Osteoblast (primary cell): ENCODE measurements at regions not wholly inside any gene's neighbourhood (a gene's known extent, or its start where the extent isn't known, plus 50 kb on each side); places are given as distances from the start of the nearest gene placed in this dataset.

Experiments
- DNase-seq: peaks from one replicate; pipeline ENCODE4 v3.0.0; 2011; ENCODE audit warnings: low spot score, mixed read lengths; ENCODE audit not compliant: insufficient read length; ENCODE audit errors: missing footprints
- H2AFZ ChIP-seq: 2 replicates; pipeline ENCODE4 v1.6.0; 2011; ENCODE audit warnings: mild to moderate bottlenecking, low read length
- H3K27ac ChIP-seq: 2 replicates; pipeline ENCODE4 v1.5.1; 2011; ENCODE audit warnings: mild to moderate bottlenecking, low read depth, low read length, moderate library complexity
- H3K27me3 ChIP-seq: 2 replicates; pipeline ENCODE4 v1.6.0; 2012; ENCODE audit warnings: mild to moderate bottlenecking, control low read depth, inconsistent platforms, low read length, moderate library complexity; ENCODE audit not compliant: insufficient read depth
- H3K36me3 ChIP-seq: 2 replicates; pipeline ENCODE4 v1.5.1; 2011; ENCODE audit warnings: mild to moderate bottlenecking, low read length, control low read depth, moderate library complexity; ENCODE audit not compliant: insufficient read depth
- H3K4me1 ChIP-seq: 2 replicates; pipeline ENCODE4 v1.5.1; 2011; ENCODE audit warnings: mild to moderate bottlenecking, low read length, control low read depth, moderate library complexity; ENCODE audit not compliant: insufficient read depth
- H3K4me2 ChIP-seq: 2 replicates; pipeline ENCODE4 v1.6.0; 2011; ENCODE audit warnings: mild to moderate bottlenecking, low read length; ENCODE audit not compliant: insufficient read depth
- H3K4me3 ChIP-seq: fragments of 200-600 bp; sonication (generic); 3 replicates; pipeline ENCODE4 v1.5.1; 2012; ENCODE audit warnings: mild to moderate bottlenecking, low read length, inconsistent platforms; ENCODE audit not compliant: insufficient read depth
- H3K79me2 ChIP-seq: 2 replicates; pipeline ENCODE4 v1.6.0; 2012; ENCODE audit warnings: mild to moderate bottlenecking, low read length, control low read depth, inconsistent platforms; ENCODE audit not compliant: insufficient read depth
- H3K9me3 ChIP-seq: 2 replicates; pipeline ENCODE4 v1.5.1; 2011; ENCODE audit warnings: low read depth, low read length, control low read depth
- H4K20me1 ChIP-seq: 2 replicates; pipeline ENCODE4 v1.6.0; 2012; ENCODE audit warnings: mild to moderate bottlenecking, low read length, control low read depth; ENCODE audit not compliant: insufficient read depth
- TF ChIP-seq, protein P1 (sequence below): IDR thresholded peaks from 2 replicates; pipeline ENCODE4 v1.5.1; 2011; ENCODE audit warnings: mild to moderate bottlenecking, low read depth, low read length, moderate library complexity; ENCODE audit errors: extremely low read depth

DNA sequence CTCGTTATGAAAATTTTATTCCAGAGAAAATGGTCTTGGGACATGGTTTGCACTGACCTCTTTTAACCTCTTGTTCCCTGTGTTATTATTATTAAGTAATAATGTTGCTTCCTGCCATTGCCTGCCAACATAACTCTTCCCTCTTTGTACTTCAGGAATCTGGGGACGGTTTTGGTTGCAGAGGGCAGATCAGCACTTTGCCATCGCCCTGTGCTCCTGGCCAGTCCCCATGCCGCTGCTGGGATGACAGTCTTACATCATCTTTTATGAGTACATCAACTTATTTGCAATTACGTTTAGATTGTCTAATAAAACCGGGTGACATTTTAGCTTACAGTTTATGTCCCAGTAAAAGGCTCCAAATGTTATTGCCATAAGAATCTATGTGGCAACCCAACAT, 157.2 kb downstream of the CDH26 start:
- no peaks in the 10 kb centered on the region for H3K79me2 ChIP-seq
- H3K36me3 ChIP-seq: no peaks in the 10 kb centered on the region
- no peaks in the 10 kb centered on the region for H4K20me1 ChIP-seq
- no peaks in the 10 kb centered on the region for H3K27me3 ChIP-seq
- H3K4me1 ChIP-seq: no peaks in the 10 kb centered on the region
- H3K4me3 ChIP-seq: no peak overlapping the region
- TF ChIP-seq, protein P1, sequence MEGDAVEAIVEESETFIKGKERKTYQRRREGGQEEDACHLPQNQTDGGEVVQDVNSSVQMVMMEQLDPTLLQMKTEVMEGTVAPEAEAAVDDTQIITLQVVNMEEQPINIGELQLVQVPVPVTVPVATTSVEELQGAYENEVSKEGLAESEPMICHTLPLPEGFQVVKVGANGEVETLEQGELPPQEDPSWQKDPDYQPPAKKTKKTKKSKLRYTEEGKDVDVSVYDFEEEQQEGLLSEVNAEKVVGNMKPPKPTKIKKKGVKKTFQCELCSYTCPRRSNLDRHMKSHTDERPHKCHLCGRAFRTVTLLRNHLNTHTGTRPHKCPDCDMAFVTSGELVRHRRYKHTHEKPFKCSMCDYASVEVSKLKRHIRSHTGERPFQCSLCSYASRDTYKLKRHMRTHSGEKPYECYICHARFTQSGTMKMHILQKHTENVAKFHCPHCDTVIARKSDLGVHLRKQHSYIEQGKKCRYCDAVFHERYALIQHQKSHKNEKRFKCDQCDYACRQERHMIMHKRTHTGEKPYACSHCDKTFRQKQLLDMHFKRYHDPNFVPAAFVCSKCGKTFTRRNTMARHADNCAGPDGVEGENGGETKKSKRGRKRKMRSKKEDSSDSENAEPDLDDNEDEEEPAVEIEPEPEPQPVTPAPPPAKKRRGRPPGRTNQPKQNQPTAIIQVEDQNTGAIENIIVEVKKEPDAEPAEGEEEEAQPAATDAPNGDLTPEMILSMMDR: no peak
- H3K4me2 ChIP-seq: no peak overlapping the region
- DNase-seq: no peak
- H3K9me3 ChIP-seq: no peaks in the 10 kb centered on the region
- no peak overlapping the region for H2AFZ ChIP-seq
- no peak overlapping the region for H3K27ac ChIP-seq

DNA sequence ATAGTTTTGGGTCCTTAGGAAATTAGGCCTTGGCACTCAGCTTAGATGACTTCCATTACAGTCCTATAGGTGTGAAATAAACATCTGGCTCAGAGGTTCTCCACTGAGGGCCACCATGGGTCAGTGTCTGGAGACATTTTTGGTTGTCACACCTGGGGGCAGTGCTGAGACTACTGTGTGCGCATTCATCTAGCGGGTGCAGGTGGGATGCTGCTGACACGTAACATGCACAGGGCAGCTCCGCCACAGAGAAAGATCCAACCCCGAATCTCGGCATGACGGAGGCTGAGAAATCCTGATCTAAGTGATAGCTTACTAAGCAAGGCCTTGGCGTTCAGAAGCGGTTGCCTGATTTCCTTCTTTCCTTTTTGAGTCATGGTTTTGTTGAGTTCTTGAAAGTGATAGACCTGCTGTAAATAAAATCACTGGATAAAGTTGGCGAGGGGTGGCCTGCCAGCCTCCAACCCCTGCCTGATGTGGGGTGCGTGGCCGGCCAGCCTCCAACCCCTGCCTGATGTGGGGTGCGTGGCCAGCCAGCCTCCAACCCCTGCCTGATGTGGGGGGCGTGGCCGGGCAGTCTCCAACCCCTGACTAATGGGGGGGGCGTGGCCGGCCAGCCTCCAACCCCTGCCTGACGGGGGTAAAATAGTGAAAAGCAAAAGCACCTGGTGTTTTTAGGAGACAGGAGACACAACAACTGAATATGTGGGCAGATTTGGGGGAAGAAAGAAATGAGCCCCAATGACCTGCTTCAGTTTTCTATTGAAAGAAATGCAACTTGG, 158.1 kb downstream of the CDH26 start:
- TF ChIP-seq, protein P1: no peak
- Histone ChIP-seq H2AFZ (no peak overlapping the region), H3K36me3 (no peaks in the 10 kb centered on the region), H3K4me2 (peak overlapping the region; percentile 10), H3K27ac (no peak overlapping the region), H3K9me3 (no peaks in the 10 kb centered on the region), H3K4me1 (no peaks in the 10 kb centered on the region), H3K27me3 (no peaks in the 10 kb centered on the region), H3K79me2 (no peaks in the 10 kb centered on the region), H4K20me1 (no peaks in the 10 kb centered on the region), H3K4me3 (peak overlapping the region; percentile 33)
- no peak for DNase-seq

DNA sequence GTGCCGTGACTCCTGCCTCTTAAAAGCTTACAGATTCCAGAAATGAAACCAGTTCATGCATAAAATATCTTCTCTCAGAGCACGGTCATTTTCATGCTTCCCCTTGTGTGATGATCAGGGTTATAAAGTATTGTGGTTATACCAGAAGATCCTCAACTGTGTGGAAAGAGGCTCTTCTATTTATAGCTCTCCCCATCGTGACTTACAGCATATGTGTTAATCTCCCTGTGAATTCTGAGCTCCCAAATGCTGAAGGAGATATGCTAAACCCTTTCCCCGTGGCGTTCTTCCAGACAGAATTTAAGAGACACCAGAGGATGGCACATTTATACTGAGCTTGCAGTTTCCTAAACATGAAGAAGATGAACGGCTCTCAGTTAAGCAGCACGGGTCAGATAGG, 158.8 kb downstream of the CDH26 start:
- Histone ChIP-seq H2AFZ (no peak overlapping the region), H3K79me2 (no peaks in the 10 kb centered on the region), H3K27me3 (no peaks in the 10 kb centered on the region), H4K20me1 (no peaks in the 10 kb centered on the region), H3K27ac (no peak overlapping the region), H3K4me1 (no peaks in the 10 kb centered on the region), H3K4me3 (peak overlapping the region; percentile 33), H3K4me2 (peak overlapping the region; percentile 10), H3K36me3 (no peaks in the 10 kb centered on the region), H3K9me3 (no peaks in the 10 kb centered on the region)
- TF ChIP-seq, protein P1: no peak
- DNase-seq: peak; percentile 52

DNA sequence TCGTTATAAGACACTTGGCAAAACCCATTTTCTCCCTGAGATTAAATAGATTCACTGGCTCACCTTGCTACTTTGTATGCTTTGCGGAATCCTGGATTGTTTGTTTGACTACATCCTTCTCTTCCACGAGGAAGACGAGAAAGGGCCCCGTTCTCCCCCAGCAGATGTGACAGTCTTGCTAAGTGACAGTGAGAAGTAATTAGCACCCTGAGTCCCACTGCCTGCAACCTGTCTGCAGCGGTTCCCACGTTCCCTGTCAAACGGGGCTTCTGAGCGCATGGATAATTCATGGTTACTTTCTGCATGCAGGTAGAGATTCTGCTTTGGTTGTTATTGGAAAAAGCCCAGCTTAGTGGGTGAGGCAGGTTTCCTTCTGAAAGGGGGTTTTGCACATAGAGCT, 163.7 kb downstream of the CDH26 start:
- H3K36me3 ChIP-seq: no peaks in the 10 kb centered on the region
- H3K4me1 ChIP-seq: no peaks in the 10 kb centered on the region
- H3K27me3 ChIP-seq: no peaks in the 10 kb centered on the region
- no peak for DNase-seq
- H3K9me3 ChIP-seq: no peaks in the 10 kb centered on the region
- no peak overlapping the region for H3K4me3 ChIP-seq
- no peak overlapping the region for H3K4me2 ChIP-seq
- H3K27ac ChIP-seq: no peak overlapping the region
- no peak overlapping the region for H2AFZ ChIP-seq
- H4K20me1 ChIP-seq: no peaks in the 10 kb centered on the region
- no peaks in the 10 kb centered on the region for H3K79me2 ChIP-seq
- TF ChIP-seq, protein P1: no peak
